ENCODE measurements at regions not wholly inside any gene's neighbourhood (a gene's known extent, or its start where the extent isn't known, plus 50 kb on each side); places are given as distances from the start of the nearest gene placed in this dataset.

DNA sequence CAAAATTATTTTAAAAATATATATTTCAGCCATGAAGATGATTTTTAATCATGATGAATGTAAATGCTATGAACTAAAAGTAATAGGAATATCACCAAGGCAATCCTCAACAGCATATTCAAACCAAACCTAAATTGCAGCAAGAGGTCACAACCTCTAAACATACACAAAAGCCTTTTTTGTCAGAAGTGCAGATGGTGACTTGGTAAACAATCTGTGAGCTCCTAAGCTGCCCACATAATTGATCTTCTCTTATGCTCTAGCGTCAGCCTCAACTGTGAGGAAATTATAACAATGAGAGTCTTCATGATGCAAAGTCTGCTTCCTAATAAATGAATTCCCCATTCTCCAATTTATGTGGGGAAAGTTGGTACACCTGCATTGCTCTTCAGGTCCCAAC, 113.2 kb downstream of the TSN start:
- TF ChIP-seq, protein P1, sequence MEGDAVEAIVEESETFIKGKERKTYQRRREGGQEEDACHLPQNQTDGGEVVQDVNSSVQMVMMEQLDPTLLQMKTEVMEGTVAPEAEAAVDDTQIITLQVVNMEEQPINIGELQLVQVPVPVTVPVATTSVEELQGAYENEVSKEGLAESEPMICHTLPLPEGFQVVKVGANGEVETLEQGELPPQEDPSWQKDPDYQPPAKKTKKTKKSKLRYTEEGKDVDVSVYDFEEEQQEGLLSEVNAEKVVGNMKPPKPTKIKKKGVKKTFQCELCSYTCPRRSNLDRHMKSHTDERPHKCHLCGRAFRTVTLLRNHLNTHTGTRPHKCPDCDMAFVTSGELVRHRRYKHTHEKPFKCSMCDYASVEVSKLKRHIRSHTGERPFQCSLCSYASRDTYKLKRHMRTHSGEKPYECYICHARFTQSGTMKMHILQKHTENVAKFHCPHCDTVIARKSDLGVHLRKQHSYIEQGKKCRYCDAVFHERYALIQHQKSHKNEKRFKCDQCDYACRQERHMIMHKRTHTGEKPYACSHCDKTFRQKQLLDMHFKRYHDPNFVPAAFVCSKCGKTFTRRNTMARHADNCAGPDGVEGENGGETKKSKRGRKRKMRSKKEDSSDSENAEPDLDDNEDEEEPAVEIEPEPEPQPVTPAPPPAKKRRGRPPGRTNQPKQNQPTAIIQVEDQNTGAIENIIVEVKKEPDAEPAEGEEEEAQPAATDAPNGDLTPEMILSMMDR (IDR thresholded peaks at IDR 0.05), result no peak
- H3K9me3 ChIP-seq, result no peaks in the 10 kb centered on the region
- H3K27ac ChIP-seq, result no peak overlapping the region
- no peak for ATAC-seq (ENCODE audit: insufficient number of reproducible peaks, low FRiP score, low read depth)
- H3K4me3 ChIP-seq, result no peak overlapping the region
- no peaks in the 10 kb centered on the region for H3K27me3 ChIP-seq (replicated peaks; ENCODE audit: insufficient read depth)
- H3K36me3 ChIP-seq, result no peaks in the 10 kb centered on the region
- H3K4me1 ChIP-seq (ENCODE audit: control insufficient read depth in 1 of 2, low read depth in 2 of 2), result no peaks in the 10 kb centered on the region
- no peak for DNase-seq (ENCODE audit: low spot score)

DNA sequence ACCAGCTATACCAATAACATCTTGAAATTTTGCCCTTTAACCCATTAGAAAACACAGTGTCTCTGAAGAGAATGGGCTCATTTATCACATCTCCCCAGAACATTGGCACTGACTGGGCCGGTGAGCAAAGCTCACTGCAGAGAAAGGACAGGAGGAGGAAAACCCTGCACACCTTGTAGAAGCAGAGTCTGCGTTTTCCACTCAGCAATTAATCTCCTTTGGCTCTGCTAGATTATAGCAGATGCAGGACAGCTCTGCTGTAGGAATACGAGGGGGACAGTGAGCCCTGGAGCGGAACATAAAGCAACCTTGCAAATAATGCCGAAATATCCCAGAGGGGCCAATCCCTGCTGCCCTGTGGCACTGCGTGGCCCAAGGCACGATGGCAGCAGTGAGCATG, 113.9 kb downstream of the TSN start:
- TF ChIP-seq, protein P1 (IDR thresholded peaks at IDR 0.05), result no peak
- Histone ChIP-seq H3K27ac (no peak overlapping the region), H3K36me3 (no peaks in the 10 kb centered on the region), H3K4me3 (no peak overlapping the region), H3K9me3 (no peaks in the 10 kb centered on the region), H3K27me3 (replicated peaks; ENCODE audit: insufficient read depth) (no peaks in the 10 kb centered on the region), H3K4me1 (ENCODE audit: control insufficient read depth in 1 of 2, low read depth in 2 of 2) (no peaks in the 10 kb centered on the region)
- ATAC-seq (ENCODE audit: insufficient number of reproducible peaks, low FRiP score, low read depth) (no peak), DNase-seq (ENCODE audit: low spot score) (no peak)

DNA sequence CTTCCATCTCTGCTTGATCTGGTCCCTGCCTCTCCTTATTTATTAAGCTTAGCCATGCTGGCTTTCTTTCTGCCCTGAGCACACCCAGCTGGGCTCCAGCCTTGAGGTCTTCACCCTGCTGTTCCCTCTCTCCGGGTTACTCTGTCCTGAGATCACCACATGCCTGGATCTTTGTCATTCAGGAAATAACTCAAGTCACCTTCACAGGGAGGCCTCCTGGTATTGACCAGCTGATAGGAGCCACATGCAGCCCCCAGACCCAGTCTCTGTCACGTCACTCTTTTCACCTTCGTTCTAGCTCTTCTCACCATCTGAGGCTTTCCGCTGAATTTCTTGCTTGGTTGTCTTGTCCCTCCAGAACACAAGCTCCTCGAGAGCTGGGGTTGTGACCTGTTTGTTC, 114.4 kb downstream of the TSN start:
- TF ChIP-seq, protein P1 (IDR thresholded peaks at IDR 0.05), result no peak
- no peak overlapping the region for H3K27ac ChIP-seq

DNA sequence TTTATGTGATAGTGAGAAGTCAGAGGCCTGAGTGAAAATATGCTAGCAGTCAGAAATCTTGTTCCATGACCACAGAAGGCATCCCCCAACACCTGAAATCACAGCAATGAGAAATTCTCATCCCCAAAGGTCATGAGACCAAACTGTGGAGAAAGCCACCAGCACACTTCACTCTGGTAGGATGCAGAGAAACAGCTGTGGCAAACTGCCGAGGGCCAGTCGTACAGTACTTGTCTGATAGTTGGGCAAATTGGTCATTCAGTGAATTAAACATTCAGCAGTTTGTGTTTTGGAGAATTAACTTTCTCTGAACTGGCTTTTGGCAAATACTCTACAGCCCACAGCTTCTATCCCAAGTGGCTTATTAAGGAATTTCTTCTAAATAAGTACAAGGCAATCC, 117.2 kb downstream of the TSN start:
- no peaks in the 10 kb centered on the region for H3K36me3 ChIP-seq
- DNase-seq (ENCODE audit: low spot score) (no peak), ATAC-seq (ENCODE audit: insufficient number of reproducible peaks, low FRiP score, low read depth) (no peak)
- H3K4me1 ChIP-seq (ENCODE audit: control insufficient read depth in 1 of 2, low read depth in 2 of 2), result no peaks in the 10 kb centered on the region
- TF ChIP-seq, protein P1 (IDR thresholded peaks at IDR 0.05), result no peak
- H3K4me3 ChIP-seq, result no peak overlapping the region
- no peaks in the 10 kb centered on the region for H3K9me3 ChIP-seq
- H3K27ac ChIP-seq, result no peak overlapping the region
- H3K27me3 ChIP-seq (replicated peaks; ENCODE audit: insufficient read depth), result no peaks in the 10 kb centered on the region

More for the DNA sequence above, 114.4 kb downstream of the TSN start:
- no peak for DNase-seq (ENCODE audit: low spot score)
- H3K27me3 ChIP-seq (replicated peaks; ENCODE audit: insufficient read depth), result no peaks in the 10 kb centered on the region
- no peaks in the 10 kb centered on the region for H3K36me3 ChIP-seq
- H3K9me3 ChIP-seq, result no peaks in the 10 kb centered on the region
- H3K4me3 ChIP-seq, result no peak overlapping the region
- no peak for ATAC-seq (ENCODE audit: insufficient number of reproducible peaks, low FRiP score, low read depth)
- H3K4me1 ChIP-seq (ENCODE audit: control insufficient read depth in 1 of 2, low read depth in 2 of 2), result no peaks in the 10 kb centered on the region

DNA sequence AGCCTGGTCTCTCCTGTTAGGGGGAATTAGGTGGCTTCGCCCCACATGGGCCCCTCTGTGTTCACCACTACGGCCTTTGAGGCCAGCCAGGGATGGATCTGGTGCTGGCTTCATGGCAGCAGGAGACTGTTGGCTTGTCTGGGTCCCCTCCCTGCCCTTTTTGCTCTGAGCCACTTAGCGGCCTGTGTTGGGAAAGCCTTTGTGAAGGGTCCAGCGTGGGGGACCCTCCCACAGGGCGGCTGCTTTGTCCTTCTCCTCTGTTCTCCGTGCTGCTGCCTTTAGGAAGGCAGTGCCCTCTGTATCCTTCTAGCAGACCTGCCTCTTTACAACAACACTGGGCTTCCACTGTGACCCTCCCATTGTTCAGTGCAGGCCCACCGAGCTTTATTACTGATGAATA, 118.4 kb downstream of the TSN start:
- DNase-seq (ENCODE audit: low spot score) (no peak), ATAC-seq (ENCODE audit: insufficient number of reproducible peaks, low FRiP score, low read depth) (no peak)
- TF ChIP-seq, protein P1 (IDR thresholded peaks at IDR 0.05), result no peak
- no peak overlapping the region for H3K27ac ChIP-seq
- no peak overlapping the region for H3K4me3 ChIP-seq
- H3K27me3 ChIP-seq (replicated peaks; ENCODE audit: insufficient read depth), result no peaks in the 10 kb centered on the region
- no peaks in the 10 kb centered on the region for H3K4me1 ChIP-seq (ENCODE audit: control insufficient read depth in 1 of 2, low read depth in 2 of 2)
- no peaks in the 10 kb centered on the region for H3K9me3 ChIP-seq
- H3K36me3 ChIP-seq, result no peaks in the 10 kb centered on the region
